ENCODE measurements at regions not wholly inside any gene's neighbourhood (a gene's known extent, or its start where the extent isn't known, plus 50 kb on each side); places are given as distances from the start of the nearest gene placed in this dataset.

DNA sequence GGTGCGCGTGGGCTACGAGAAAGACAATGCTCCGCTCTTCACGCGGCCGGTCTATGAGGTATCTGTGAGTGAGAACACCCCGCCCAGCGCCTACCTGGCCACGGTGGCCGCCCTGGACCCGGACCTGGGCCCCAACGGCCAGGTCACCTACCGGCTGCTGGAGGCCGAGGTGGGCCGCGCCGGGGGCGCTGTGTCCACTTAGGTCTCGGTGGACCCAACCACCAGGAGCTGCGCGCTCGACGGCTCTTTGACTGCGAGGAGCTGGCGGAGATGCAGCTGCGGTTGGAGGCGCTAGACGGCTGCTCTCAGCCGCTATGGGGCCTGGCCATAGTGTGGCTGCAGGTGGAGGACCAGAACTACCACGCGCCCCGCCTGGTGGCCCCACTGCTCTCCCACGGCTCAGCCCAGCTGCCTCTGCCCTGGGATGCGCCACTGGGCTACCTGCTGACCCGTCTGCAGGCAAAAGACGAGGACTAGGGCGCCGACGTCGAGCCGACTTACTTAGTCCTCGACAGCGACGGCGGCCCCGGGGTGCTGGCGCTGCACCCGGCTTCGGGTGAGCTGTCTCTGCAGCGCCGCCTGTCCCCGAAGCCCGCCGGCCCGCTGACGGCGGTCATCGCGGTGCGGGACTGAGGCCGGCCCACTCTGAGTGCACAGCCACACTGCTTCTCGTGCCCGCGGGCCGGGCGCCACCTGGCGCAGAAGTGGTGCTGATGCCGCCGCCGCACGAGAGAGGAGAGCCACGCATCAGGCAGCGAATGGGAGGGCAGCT lies 173.0 kb downstream of the OLFM4 start:
- Histone ChIP-seq H3K4me3 (ENCODE audit: control insufficient read depth in 2 of 3, extremely low read depth in 1 of 3, insufficient read depth in 2 of 3, low read depth in 1 of 3, low read length in 3 of 3) (no peak overlapping the region), H3K9me3 (ENCODE audit: control insufficient read depth, low read depth, low read length) (no peaks in the 10 kb centered on the region), H3K4me1 (ENCODE audit: control insufficient read depth, extremely low read depth, insufficient read depth, low read length) (no peaks in the 10 kb centered on the region), H3K9ac (ENCODE audit: control insufficient read depth, extremely low read depth, insufficient read depth, low read length) (no peak overlapping the region), H3K27ac (ENCODE audit: control insufficient read depth, insufficient read depth, low read length) (no peak overlapping the region), H2AFZ (ENCODE audit: control insufficient read depth, low read length) (no peak overlapping the region), H3K9me1 (ENCODE audit: control insufficient read depth, extremely low read depth, insufficient read depth, low read length) (no peaks in the 10 kb centered on the region), H3K79me2 (ENCODE audit: control insufficient read depth, insufficient read depth, low read length) (no peaks in the 10 kb centered on the region), H3K27me3 (ENCODE audit: control insufficient read depth, extremely low read depth, insufficient read depth, low read length) (peaks cover 22% of the 10 kb centered on the region), H4K20me1 (ENCODE audit: control insufficient read depth, extremely low read depth, insufficient read depth, low read length) (no peaks in the 10 kb centered on the region), H3K4me2 (ENCODE audit: control insufficient read depth, extremely low read depth, insufficient read depth, low read depth, low read length) (no peak overlapping the region), H3K36me3 (ENCODE audit: control insufficient read depth in 2 of 2, extremely low read depth in 1 of 2, insufficient read depth in 2 of 2, low read length in 2 of 2) (no peaks in the 10 kb centered on the region)
- DNase-seq (ENCODE audit: low read depth, low spot score) (no peak), FAIRE-seq (no peak)
- TF ChIP-seq EZH2 (IDR thresholded peaks at IDR 0.05; ENCODE audit: low read length) = no peak
- TF ChIP-seq, protein P1, sequence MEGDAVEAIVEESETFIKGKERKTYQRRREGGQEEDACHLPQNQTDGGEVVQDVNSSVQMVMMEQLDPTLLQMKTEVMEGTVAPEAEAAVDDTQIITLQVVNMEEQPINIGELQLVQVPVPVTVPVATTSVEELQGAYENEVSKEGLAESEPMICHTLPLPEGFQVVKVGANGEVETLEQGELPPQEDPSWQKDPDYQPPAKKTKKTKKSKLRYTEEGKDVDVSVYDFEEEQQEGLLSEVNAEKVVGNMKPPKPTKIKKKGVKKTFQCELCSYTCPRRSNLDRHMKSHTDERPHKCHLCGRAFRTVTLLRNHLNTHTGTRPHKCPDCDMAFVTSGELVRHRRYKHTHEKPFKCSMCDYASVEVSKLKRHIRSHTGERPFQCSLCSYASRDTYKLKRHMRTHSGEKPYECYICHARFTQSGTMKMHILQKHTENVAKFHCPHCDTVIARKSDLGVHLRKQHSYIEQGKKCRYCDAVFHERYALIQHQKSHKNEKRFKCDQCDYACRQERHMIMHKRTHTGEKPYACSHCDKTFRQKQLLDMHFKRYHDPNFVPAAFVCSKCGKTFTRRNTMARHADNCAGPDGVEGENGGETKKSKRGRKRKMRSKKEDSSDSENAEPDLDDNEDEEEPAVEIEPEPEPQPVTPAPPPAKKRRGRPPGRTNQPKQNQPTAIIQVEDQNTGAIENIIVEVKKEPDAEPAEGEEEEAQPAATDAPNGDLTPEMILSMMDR (optimal IDR thresholded peaks at IDR 0.05 in 1 of 3, IDR thresholded peaks at IDR 0.05 in 1 of 3, conservative IDR thresholded peaks at IDR 0.05 in 1 of 3; ENCODE audit: extremely low read depth in 1 of 3, insufficient read depth in 2 of 3, low read length in 3 of 3) = peak in 2 of 3 experiments; percentile 48 to 63
- dilution Hi-C loops (cut with MboI; ENCODE audit: extremely low pct_ligation_motif_present, low sequenced_read_pairs) = no loop called here

DNA sequence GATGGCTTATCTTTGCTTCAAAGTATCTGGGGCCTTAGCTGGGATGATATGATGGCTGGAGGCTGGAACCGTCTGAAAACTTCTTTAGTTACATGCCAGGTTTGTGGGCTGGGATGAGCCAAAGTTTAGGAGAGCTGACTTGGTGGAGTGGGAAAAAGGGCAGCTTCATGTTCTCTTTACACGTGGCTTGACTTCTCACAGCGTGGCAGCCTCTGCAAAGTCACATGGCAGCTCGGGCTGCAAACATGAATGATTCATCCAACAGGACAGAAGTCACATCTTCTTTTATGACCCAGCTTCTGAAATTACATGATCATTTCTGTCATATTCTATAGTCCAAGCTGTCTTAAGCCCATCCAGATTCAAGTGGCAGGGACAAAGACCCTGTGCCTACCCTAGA lies 176.0 kb downstream of the OLFM4 start:
- no peak overlapping the region for H3K27ac ChIP-seq (ENCODE audit: control insufficient read depth, insufficient read depth, low read length)
- FAIRE-seq (no peak), DNase-seq (ENCODE audit: low read depth, low spot score) (no peak)
- TF ChIP-seq EZH2 (IDR thresholded peaks at IDR 0.05; ENCODE audit: low read length) = no peak
- TF ChIP-seq, protein P1 (optimal IDR thresholded peaks at IDR 0.05 in 1 of 3, IDR thresholded peaks at IDR 0.05 in 1 of 3, conservative IDR thresholded peaks at IDR 0.05 in 1 of 3; ENCODE audit: extremely low read depth in 1 of 3, insufficient read depth in 2 of 3, low read length in 3 of 3) = no peak
- H3K36me3 ChIP-seq (ENCODE audit: control insufficient read depth in 2 of 2, extremely low read depth in 1 of 2, insufficient read depth in 2 of 2, low read length in 2 of 2) = no peaks in the 10 kb centered on the region
- H3K4me1 ChIP-seq (ENCODE audit: control insufficient read depth, extremely low read depth, insufficient read depth, low read length) = no peaks in the 10 kb centered on the region
- no peak overlapping the region for H2AFZ ChIP-seq (ENCODE audit: control insufficient read depth, low read length)
- H3K4me2 ChIP-seq (ENCODE audit: control insufficient read depth, extremely low read depth, insufficient read depth, low read depth, low read length) = no peak overlapping the region
- no peaks in the 10 kb centered on the region for H3K9me3 ChIP-seq (ENCODE audit: control insufficient read depth, low read depth, low read length)
- dilution Hi-C loops (cut with MboI; ENCODE audit: extremely low pct_ligation_motif_present, low sequenced_read_pairs) = no loop called here
- H3K9ac ChIP-seq (ENCODE audit: control insufficient read depth, extremely low read depth, insufficient read depth, low read length) = no peak overlapping the region
- no peaks in the 10 kb centered on the region for H4K20me1 ChIP-seq (ENCODE audit: control insufficient read depth, extremely low read depth, insufficient read depth, low read length)
- H3K79me2 ChIP-seq (ENCODE audit: control insufficient read depth, insufficient read depth, low read length) = no peaks in the 10 kb centered on the region
- H3K9me1 ChIP-seq (ENCODE audit: control insufficient read depth, extremely low read depth, insufficient read depth, low read length) = no peaks in the 10 kb centered on the region
- peaks cover 22% of the 10 kb centered on the region for H3K27me3 ChIP-seq (ENCODE audit: control insufficient read depth, extremely low read depth, insufficient read depth, low read length)
- H3K4me3 ChIP-seq (ENCODE audit: control insufficient read depth in 2 of 3, extremely low read depth in 1 of 3, insufficient read depth in 2 of 3, low read depth in 1 of 3, low read length in 3 of 3) = no peak overlapping the region
